HG02642 (cell line): ENCODE measurements at regions not wholly inside any gene's neighbourhood (a gene's known extent, or its start where the extent isn't known, plus 50 kb on each side); places are given as distances from the start of the nearest gene placed in this dataset.
"Not testable (repeated sequence)": the region's sequence is repeated elsewhere in the genome, so short reads cannot be mapped to it uniquely, and the experiment has no call there.

ENCODE experiments used
- ATAC-seq: cut with Tn5 transposase; IDR thresholded peaks from one replicate; pipeline ENCODE4 v1.9.1; 2021; ENCODE audit warnings: mild to moderate bottlenecking; ENCODE audit not compliant: unreplicated experiment, poor library complexity

GRCh38 chr5:118439831-118440230 lies 548.5 kb downstream of the DTWD2 start:
- ATAC-seq: no peak

GRCh38 chr5:118435131-118435530 lies 553.2 kb downstream of the DTWD2 start:
- ATAC-seq: no peak

GRCh38 chr5:118434522-118434921 lies 553.8 kb downstream of the DTWD2 start:
- no peak for ATAC-seq

- no peak for ATAC-seq
Observed at GRCh38 chr5:118430076-118430475, 558.3 kb downstream of the DTWD2 start.

DNA sequence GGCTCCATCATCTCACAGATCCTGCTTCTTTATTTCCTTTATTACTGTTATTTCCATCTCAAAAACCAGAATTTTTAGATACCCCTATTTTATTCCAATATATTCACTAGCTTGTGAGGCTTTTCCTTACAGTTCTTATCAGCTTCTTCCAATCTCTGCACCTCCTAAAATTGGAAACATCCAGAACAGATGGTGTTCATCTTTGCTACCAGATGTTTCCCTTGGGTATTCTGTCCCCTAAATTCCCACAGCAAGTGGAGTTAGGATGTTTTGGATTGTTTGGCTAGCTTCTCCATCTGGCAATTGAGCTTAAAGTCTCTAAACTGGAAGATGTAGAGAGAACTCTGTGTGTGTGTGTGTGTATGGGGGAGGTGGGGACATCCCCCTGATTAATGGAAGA lies 580.4 kb downstream of the DTWD2 start:
- no peak for ATAC-seq

- no peak for ATAC-seq
Observed at GRCh38 chr5:118405650-118406061, 582.7 kb downstream of the DTWD2 start.

DNA sequence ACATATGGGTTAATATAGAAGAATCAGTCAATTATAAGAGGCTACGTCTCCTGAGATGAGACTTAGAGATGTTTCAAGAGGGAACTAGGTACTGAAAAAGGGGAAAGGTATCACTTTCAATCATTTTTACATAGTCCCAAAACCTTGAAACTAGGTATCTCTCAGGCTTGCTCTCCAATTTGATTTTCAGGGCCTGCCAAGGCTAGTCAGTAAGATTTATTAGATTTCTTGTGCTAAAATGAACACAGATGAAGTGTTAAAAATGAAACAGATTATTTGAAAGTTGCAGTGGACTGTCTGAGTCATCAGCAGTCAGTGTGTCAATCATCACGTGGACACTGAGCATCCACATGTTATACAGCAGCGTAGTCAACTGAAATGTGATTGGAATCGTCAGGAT lies 591.1 kb downstream of the DTWD2 start:
- no peak for ATAC-seq

- ATAC-seq: no peak
Observed at GRCh38 chr5:118392491-118392890, 595.9 kb downstream of the DTWD2 start.

DNA sequence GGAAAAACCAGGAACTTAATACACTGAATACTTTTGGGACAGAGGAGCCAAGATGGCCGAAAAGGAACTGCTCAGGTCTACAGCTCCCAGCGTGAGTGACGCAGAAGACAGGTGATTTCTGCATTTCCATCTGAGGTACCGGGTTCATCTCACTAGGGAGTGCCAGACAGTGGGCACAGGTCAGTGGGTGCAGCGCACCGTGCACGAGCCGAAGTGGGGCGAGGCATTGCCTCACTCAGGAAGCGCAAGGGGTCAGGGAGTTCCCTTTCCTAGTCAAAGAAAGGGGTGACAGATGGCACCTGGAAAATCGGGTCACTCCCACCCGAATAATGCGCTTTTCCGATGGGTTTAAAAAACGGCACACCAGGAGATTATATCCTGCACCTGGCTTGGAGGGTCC lies 605.4 kb downstream of the DTWD2 start:
- ATAC-seq: not testable (repeated sequence)

GRCh38 chr5:118379470-118379869 lies 608.9 kb downstream of the DTWD2 start:
- ATAC-seq: no peak

DNA sequence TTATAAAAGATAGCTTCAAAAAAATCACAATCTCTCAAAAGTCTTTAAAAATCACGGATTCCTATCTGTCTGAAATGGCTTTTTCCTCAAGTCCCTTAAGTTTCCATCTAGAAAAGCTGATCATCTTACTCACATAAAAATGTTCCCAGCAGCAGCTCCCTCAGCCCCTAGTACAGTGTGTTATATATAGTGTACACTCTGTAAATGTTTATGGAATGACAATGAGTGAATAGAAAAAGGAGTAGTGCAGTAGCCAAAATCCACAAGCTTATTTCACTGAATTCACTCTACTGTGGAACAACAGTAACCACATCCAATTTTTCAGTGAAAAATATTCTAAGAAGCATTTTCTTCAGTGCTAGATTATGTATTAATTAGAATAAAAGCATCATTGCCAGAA lies 609.4 kb downstream of the DTWD2 start:
- no peak for ATAC-seq

GRCh38 chr5:118377420-118377819 lies 610.9 kb downstream of the DTWD2 start:
- ATAC-seq: no peak

DNA sequence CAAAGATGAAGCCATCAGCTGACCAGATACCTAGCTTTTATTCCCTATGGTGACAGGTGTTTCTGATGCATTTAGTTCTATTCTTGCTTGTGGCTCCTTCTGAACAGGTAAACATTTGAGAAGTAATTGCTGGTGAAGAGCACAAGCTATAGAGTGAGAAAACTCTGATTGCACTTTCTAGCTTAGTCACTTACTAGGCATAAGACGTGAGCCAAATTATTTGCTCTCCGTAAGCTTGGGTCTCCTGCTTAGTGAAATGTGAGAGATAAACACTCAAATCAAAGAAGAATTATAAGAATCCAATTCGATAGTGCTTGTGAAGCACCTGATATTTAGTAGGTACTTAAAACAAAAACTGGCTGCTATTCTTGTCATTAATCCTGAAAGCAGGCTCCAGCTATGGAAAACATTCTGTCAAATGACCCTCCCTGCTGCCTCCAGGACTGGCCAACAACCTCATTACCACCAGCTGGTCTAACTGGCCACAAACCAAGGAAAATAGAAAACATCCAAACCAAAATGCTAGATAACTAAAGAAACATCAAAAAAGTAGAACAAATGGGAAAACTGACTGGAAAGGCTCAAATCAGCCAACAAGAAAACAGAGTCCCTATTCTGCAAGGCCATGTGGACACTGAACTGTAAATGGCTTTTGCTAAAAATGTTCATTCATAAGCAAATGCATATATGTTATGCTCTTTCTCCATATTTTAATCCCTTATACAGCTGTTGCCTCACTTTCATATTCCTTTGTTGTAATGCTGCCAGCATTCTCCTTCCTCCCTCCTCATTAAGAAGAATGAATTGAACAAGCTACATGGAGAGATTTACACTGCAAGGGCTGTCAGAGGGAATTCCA lies 616.1 kb downstream of the DTWD2 start:
- no peak for ATAC-seq

DNA sequence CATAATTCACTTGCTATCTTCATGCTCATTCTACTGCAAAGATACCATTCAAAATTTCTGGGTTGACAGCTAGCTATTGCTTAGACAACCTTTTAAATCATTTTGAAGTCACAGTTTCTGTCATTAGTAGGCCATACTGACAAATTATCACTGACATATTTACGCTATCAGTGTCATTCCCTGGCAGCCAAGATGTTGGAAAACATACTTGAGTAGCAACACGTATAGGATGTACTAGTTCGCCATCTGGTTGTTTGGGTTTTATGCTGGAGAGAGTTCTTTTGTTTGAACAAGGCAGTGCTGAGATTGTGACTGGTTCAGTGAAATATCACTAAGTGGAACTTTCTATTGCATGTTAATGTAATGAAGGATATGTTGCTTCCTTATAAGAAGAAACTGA lies 621.9 kb downstream of the DTWD2 start:
- no peak for ATAC-seq

- no peak for ATAC-seq
Observed at GRCh38 chr5:118365718-118366117, 622.6 kb downstream of the DTWD2 start.

- no peak for ATAC-seq
Observed at GRCh38 chr5:118354797-118355196, 633.5 kb downstream of the DTWD2 start.

- ATAC-seq: no peak
Observed at GRCh38 chr5:118353970-118354369, 634.4 kb downstream of the DTWD2 start.

- no peak for ATAC-seq
Observed at GRCh38 chr5:118336468-118336867, 651.9 kb downstream of the DTWD2 start.

DNA sequence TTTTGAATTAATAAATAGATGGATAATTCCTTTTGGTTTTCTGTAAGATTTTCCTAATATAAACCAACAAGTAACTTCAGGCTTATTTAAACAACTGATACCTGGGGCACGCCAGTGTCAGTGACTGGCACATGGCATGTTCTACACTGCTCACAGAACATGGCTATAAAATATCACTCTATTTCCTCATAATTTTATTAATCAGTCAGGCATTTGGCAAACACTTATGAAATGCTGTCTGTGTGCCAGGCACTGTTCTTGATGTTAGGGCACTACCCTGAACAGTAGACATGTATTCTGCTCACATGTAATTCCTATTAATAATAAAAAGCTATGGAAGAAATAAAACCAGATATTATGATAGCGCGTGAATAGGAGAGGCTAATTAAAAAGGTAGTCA lies 661.0 kb downstream of the DTWD2 start:
- no peak for ATAC-seq

- no peak for ATAC-seq
Observed at GRCh38 chr5:118326481-118327045, 661.8 kb downstream of the DTWD2 start.

- no peak for ATAC-seq
Observed at GRCh38 chr5:118325931-118326330, 662.4 kb downstream of the DTWD2 start.

GRCh38 chr5:118323723-118324122 lies 664.6 kb downstream of the DTWD2 start:
- ATAC-seq: not testable (repeated sequence)
